Loucy (cell line): ENCODE measurements at regions not wholly inside any gene's neighbourhood (a gene's known extent, or its start where the extent isn't known, plus 50 kb on each side); places are given as distances from the start of the nearest gene placed in this dataset.

Source experiments
- H2AFZ ChIP-seq: fragments of 200-600 bp; sonication (generic); 2 replicates; pipeline ENCODE4 v1.6.0; 2016; ENCODE audit warnings: antibody characterized with exemption, mild to moderate bottlenecking, low read length, moderate library complexity
- H3F3A ChIP-seq: fragments of 200-600 bp; 2 replicates; pipeline ENCODE4 v1.6.0; 2016; ENCODE audit warnings: antibody characterized with exemption, low read depth, mild to moderate bottlenecking
- H3K27me3 ChIP-seq: fragments of 200-600 bp; sonication (generic); 2 replicates; pipeline ENCODE4 v1.6.1; 2014; ENCODE audit warnings: low read length, mild to moderate bottlenecking; ENCODE audit not compliant: insufficient read depth, poor library complexity, severe bottlenecking
- H3K36me3 ChIP-seq: fragments of 200-600 bp; sonication (generic); 2 replicates; pipeline ENCODE4 v1.6.1; 2016; ENCODE audit warnings: low read length; ENCODE audit not compliant: insufficient read depth
- H3K4me1 ChIP-seq: fragments of 200-600 bp; sonication (generic); 2 replicates; pipeline ENCODE4 v1.5.1; 2014; ENCODE audit warnings: low read length, mild to moderate bottlenecking; ENCODE audit not compliant: insufficient read depth, poor library complexity, severe bottlenecking
- H3K4me2 ChIP-seq: fragments of 200-600 bp; sonication (generic); 2 replicates; pipeline ENCODE4 v1.6.0; 2014; ENCODE audit warnings: antibody characterized with exemption, low read length, low read depth, mild to moderate bottlenecking; ENCODE audit not compliant: poor library complexity, severe bottlenecking
- H3K4me3 ChIP-seq: fragments of 200-600 bp; sonication (generic); 2 replicates; pipeline ENCODE4 v1.5.1; 2014; ENCODE audit warnings: low read length, mild to moderate bottlenecking, mixed read lengths; ENCODE audit not compliant: poor library complexity, severe bottlenecking
- H3K79me2 ChIP-seq: fragments of 200-600 bp; sonication (generic); 2 replicates; pipeline ENCODE4 v1.6.1; 2014; ENCODE audit warnings: low read length; ENCODE audit not compliant: insufficient read depth
- H3K9ac ChIP-seq: fragments of 200-600 bp; sonication (generic); 2 replicates; pipeline ENCODE4 v1.6.0; 2014; ENCODE audit warnings: mild to moderate bottlenecking, low read depth, low read length, moderate library complexity; ENCODE audit not compliant: poor library complexity, severe bottlenecking
- H3K9me2 ChIP-seq: fragments of 200-600 bp; sonication (generic); replicated peaks from 2 replicates; pipeline ENCODE4 v1.6.1; 2016; ENCODE audit warnings: low read depth, low read length, mixed read lengths
- H3K9me3 ChIP-seq: fragments of 200-600 bp; sonication (generic); 2 replicates; pipeline ENCODE4 v1.6.1; 2014; ENCODE audit warnings: mild to moderate bottlenecking, antibody characterized with exemption, low read length, low read depth; ENCODE audit not compliant: insufficient read depth
- H4K20me1 ChIP-seq: fragments of 200-600 bp; sonication (generic); 2 replicates; pipeline ENCODE4 v1.6.0; 2014; ENCODE audit warnings: antibody characterized with exemption, low read length, mild to moderate bottlenecking; ENCODE audit not compliant: insufficient read depth, poor library complexity, severe bottlenecking
- CTCF ChIP-seq: fragments of 200-600 bp; sonication (generic); conservative IDR thresholded peaks from 2 replicates; pipeline ENCODE4 v1.5.1; 2014; ENCODE audit warnings: mild to moderate bottlenecking, antibody characterized with exemption, low read length
- EZH2phosphoT487 ChIP-seq: fragments of 200-600 bp; IDR thresholded peaks from 2 replicates; pipeline ENCODE4 v1.6.1; 2018; ENCODE audit warnings: antibody characterized with exemption, mild to moderate bottlenecking, moderate library complexity, borderline replicate concordance

- H3K4me1 ChIP-seq: no peaks in the 10 kb centered on the region
- H3F3A ChIP-seq: no peaks in the 10 kb centered on the region
- TF ChIP-seq EZH2phosphoT487: no peak
- no peak for TF ChIP-seq CTCF
- no peak overlapping the region for H2AFZ ChIP-seq
- no peak overlapping the region for H3K4me2 ChIP-seq
- no peaks in the 10 kb centered on the region for H3K9me3 ChIP-seq
- no peaks in the 10 kb centered on the region for H3K27me3 ChIP-seq
- H4K20me1 ChIP-seq: no peaks in the 10 kb centered on the region
- no peaks in the 10 kb centered on the region; the same call in 1 of the 2 replicates for H3K9me2 ChIP-seq
- no peak overlapping the region for H3K9ac ChIP-seq
- no peaks in the 10 kb centered on the region for H3K36me3 ChIP-seq
- no peaks in the 10 kb centered on the region for H3K79me2 ChIP-seq
- H3K4me3 ChIP-seq: no peak overlapping the region
Observed at GRCh38 chr7:83704564-83704963, 55.6 kb upstream of the SEMA3E start.

- H2AFZ ChIP-seq: no peak overlapping the region
- no peaks in the 10 kb centered on the region for H3K4me1 ChIP-seq
- no peak overlapping the region for H3K9ac ChIP-seq
- H3K4me3 ChIP-seq: no peak overlapping the region
- no peaks in the 10 kb centered on the region for H3K27me3 ChIP-seq
- no peaks in the 10 kb centered on the region for H3K36me3 ChIP-seq
- H3F3A ChIP-seq: no peaks in the 10 kb centered on the region
- H4K20me1 ChIP-seq: no peaks in the 10 kb centered on the region
- H3K9me3 ChIP-seq: no peaks in the 10 kb centered on the region
- H3K79me2 ChIP-seq: no peaks in the 10 kb centered on the region
- no peak overlapping the region for H3K4me2 ChIP-seq
- no peak for TF ChIP-seq CTCF
- no peak for TF ChIP-seq EZH2phosphoT487
- H3K9me2 ChIP-seq: no peaks in the 10 kb centered on the region; the same call in 1 of the 2 replicates
Observed at GRCh38 chr7:83702446-83702845, 53.5 kb upstream of the SEMA3E start.

GRCh38 chr7:83701736-83702135 is 52.8 kb upstream of the SEMA3E start:
- H3F3A ChIP-seq: no peaks in the 10 kb centered on the region
- H3K4me2 ChIP-seq: no peak overlapping the region
- no peak for TF ChIP-seq CTCF
- no peak for TF ChIP-seq EZH2phosphoT487
- H3K9me3 ChIP-seq: no peaks in the 10 kb centered on the region
- H3K4me1 ChIP-seq: no peaks in the 10 kb centered on the region
- H3K9me2 ChIP-seq: no peaks in the 10 kb centered on the region; the same call in 1 of the 2 replicates
- H3K4me3 ChIP-seq: no peak overlapping the region
- H3K9ac ChIP-seq: no peak overlapping the region
- no peaks in the 10 kb centered on the region for H3K36me3 ChIP-seq
- H3K27me3 ChIP-seq: no peaks in the 10 kb centered on the region
- no peak overlapping the region for H2AFZ ChIP-seq
- no peaks in the 10 kb centered on the region for H3K79me2 ChIP-seq
- H4K20me1 ChIP-seq: no peaks in the 10 kb centered on the region
